ENCODE measurements at regions not wholly inside any gene's neighbourhood (a gene's known extent, or its start where the extent isn't known, plus 50 kb on each side); places are given as distances from the start of the nearest gene placed in this dataset.

DNA sequence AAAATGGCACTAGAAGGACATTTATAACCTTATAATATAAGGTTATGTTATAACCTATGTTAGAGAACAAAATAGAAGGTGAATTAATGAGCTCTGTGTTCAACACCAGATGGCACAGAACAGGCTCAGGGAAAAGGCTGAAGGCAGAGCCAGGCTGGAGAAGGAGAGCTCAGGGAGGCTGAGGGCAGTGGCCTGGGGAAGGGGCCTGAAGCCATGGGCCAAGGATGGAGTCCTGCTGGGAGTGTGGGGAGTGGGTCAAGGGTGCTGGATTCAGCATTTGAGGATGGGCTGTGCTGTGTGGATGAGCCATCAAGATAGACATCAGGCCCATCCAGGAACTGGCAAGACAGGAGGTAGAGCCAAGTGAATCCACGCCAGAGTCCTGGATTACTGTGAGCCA is 218.8 kb downstream of the ZNF248 start:
- H4K20me1 ChIP-seq (ENCODE audit: insufficient read depth, poor library complexity, severe bottlenecking): no peaks in the 10 kb centered on the region
- H3K9me2 ChIP-seq (replicated peaks; ENCODE audit: insufficient read depth): no peaks in the 10 kb centered on the region
- WGBS (ENCODE audit: low lambda C conversion rate, missing lambda C conversion rate): 69% methylated on average over 1 of the region's 1 CpG
- no peaks in the 10 kb centered on the region for H3K27me3 ChIP-seq
- H3K36me3 ChIP-seq (replicated peaks; ENCODE audit: insufficient read depth, low read depth): no peaks in the 10 kb centered on the region
- H3K4me1 ChIP-seq (ENCODE audit: insufficient read depth): no peaks in the 10 kb centered on the region
- no peaks in the 10 kb centered on the region for H3K79me2 ChIP-seq
- no peak overlapping the region for H3K4me3 ChIP-seq
- DNase-seq (ENCODE audit: low spot score): no peak
- no peak for TF ChIP-seq EZH2phosphoT487 (IDR thresholded peaks at IDR 0.05; ENCODE audit: low read depth, severe bottlenecking, unreplicated experiment)
- no peak for TF ChIP-seq CTCF (IDR thresholded peaks at IDR 0.05; ENCODE audit: poor library complexity)
- TF ChIP-seq EZH2 (IDR thresholded peaks at IDR 0.05; ENCODE audit: borderline replicate concordance): no peak
- H3K27ac ChIP-seq: no peak overlapping the region
- H2AFZ ChIP-seq: no peak overlapping the region
- H3K4me2 ChIP-seq: no peak overlapping the region
- no peaks in the 10 kb centered on the region for H3K9me3 ChIP-seq (ENCODE audit: low read depth)

GRCh38 chr10:37634351-37634880 is 223.0 kb downstream of the ZNF248 start:
- DNase-seq (ENCODE audit: low spot score): no peak
- Histone ChIP-seq H3K9me3 (ENCODE audit: low read depth) (no peaks in the 10 kb centered on the region), H3K4me3 (no peak overlapping the region), H3K79me2 (no peaks in the 10 kb centered on the region), H3K27ac (no peak overlapping the region), H2AFZ (no peak overlapping the region), H3K36me3 (replicated peaks; ENCODE audit: insufficient read depth, low read depth) (no peaks in the 10 kb centered on the region), H4K20me1 (ENCODE audit: insufficient read depth, poor library complexity, severe bottlenecking) (no peaks in the 10 kb centered on the region), H3K4me2 (no peak overlapping the region), H3K27me3 (no peaks in the 10 kb centered on the region), H3K4me1 (ENCODE audit: insufficient read depth) (no peaks in the 10 kb centered on the region), H3K9me2 (replicated peaks; ENCODE audit: insufficient read depth) (no peaks in the 10 kb centered on the region)
- WGBS (ENCODE audit: low lambda C conversion rate, missing lambda C conversion rate): 84% methylated on average over 19 of the region's 20 CpGs
- TF ChIP-seq CTCF (IDR thresholded peaks at IDR 0.05; ENCODE audit: poor library complexity): no peak
- no peak for TF ChIP-seq EZH2 (IDR thresholded peaks at IDR 0.05; ENCODE audit: borderline replicate concordance)
- no peak for TF ChIP-seq EZH2phosphoT487 (IDR thresholded peaks at IDR 0.05; ENCODE audit: low read depth, severe bottlenecking, unreplicated experiment)

- Histone ChIP-seq H4K20me1 (ENCODE audit: insufficient read depth, poor library complexity, severe bottlenecking) (no peaks in the 10 kb centered on the region), H3K4me2 (no peak overlapping the region)
Observed at GRCh38 chr10:37632641-37633040, 224.8 kb downstream of the ZNF248 start.

More at GRCh38 chr10:37632641-37633040, 224.8 kb downstream of the ZNF248 start:
- Histone ChIP-seq H3K27ac (no peak overlapping the region), H3K9me2 (replicated peaks; ENCODE audit: insufficient read depth) (no peaks in the 10 kb centered on the region), H3K79me2 (no peaks in the 10 kb centered on the region), H3K9me3 (ENCODE audit: low read depth) (no peaks in the 10 kb centered on the region), H3K4me1 (ENCODE audit: insufficient read depth) (no peaks in the 10 kb centered on the region), H3K36me3 (replicated peaks; ENCODE audit: insufficient read depth, low read depth) (no peaks in the 10 kb centered on the region), H2AFZ (no peak overlapping the region), H3K27me3 (no peaks in the 10 kb centered on the region), H3K4me3 (no peak overlapping the region)
- WGBS (ENCODE audit: low lambda C conversion rate, missing lambda C conversion rate): 80% methylated on average over 2 of the region's 2 CpGs
- DNase-seq (ENCODE audit: low spot score): no peak
- TF ChIP-seq EZH2 (IDR thresholded peaks at IDR 0.05; ENCODE audit: borderline replicate concordance) (no peak), EZH2phosphoT487 (IDR thresholded peaks at IDR 0.05; ENCODE audit: low read depth, severe bottlenecking, unreplicated experiment) (no peak), CTCF (IDR thresholded peaks at IDR 0.05; ENCODE audit: poor library complexity) (no peak)

All from hepatocyte (in vitro differentiated cells).